A673 (cell line): ENCODE measurements at regions not wholly inside any gene's neighbourhood (a gene's known extent, or its start where the extent isn't known, plus 50 kb on each side); places are given as distances from the start of the nearest gene placed in this dataset.
A peak's percentile ranks its signal among the peaks of the same experiment; 100 is the strongest.

ENCODE experiments used
- BruUV-seq: library from RNA; stranded (reverse); fragments of 400-500 nt; replicated peaks from 2 replicates; lab custom pipeline; 2021; lab: Mats Ljungman, UMichigan
- CTCF ChIA-PET: fragments of 300-600 bp; sonication (Branson Sonifier 250); formaldehyde crosslinking; loops from one replicate; lab custom pipeline; 2022; ENCODE audit warnings: antibody characterized with exemption; lab: Charles Lee
- POLR2A ChIA-PET: fragments of 300-600 bp; sonication (Branson Sonifier 250); formaldehyde crosslinking; loops from one replicate; lab custom pipeline; 2022; ENCODE audit warnings: antibody characterized with exemption; ENCODE audit not compliant: low non-redundant PET; lab: Charles Lee
- DNase-seq: peaks from one replicate; pipeline ENCODE4 v3.0.0-alpha.2; 2015; ENCODE audit warnings: low spot score
- H3K27ac ChIP-seq: fragments of 200-600 bp; sonication (generic); 2 replicates; pipeline ENCODE4 v1.5.1; 2016; ENCODE audit warnings: mixed run types, low read depth, mild to moderate bottlenecking, mixed read lengths, antibody characterized with exemption, low read length; ENCODE audit not compliant: poor library complexity, severe bottlenecking
- H3K27me3 ChIP-seq: fragments of 200-600 bp; sonication (generic); replicated peaks from 2 replicates; pipeline ENCODE4 v1.6.1; 2017; ENCODE audit warnings: mixed run types, low read depth, mild to moderate bottlenecking, mixed read lengths, antibody characterized with exemption, low read length; ENCODE audit not compliant: insufficient read depth, poor library complexity
- H3K36me3 ChIP-seq: fragments of 200-600 bp; sonication (generic); 2 replicates; pipeline ENCODE4 v1.6.1; 2016; ENCODE audit warnings: mixed run types, mild to moderate bottlenecking, mixed read lengths, antibody characterized with exemption, low read length; ENCODE audit not compliant: insufficient read depth, poor library complexity, severe bottlenecking
- H3K4me1 ChIP-seq: fragments of 200-600 bp; sonication (generic); 2 replicates; pipeline ENCODE4 v1.6.1; 2017; ENCODE audit warnings: mixed run types, mild to moderate bottlenecking, mixed read lengths, antibody characterized with exemption, low read length; ENCODE audit not compliant: insufficient read depth, poor library complexity, severe bottlenecking
- H3K4me3 ChIP-seq: fragments of 200-600 bp; sonication (generic); 2 replicates; pipeline ENCODE4 v1.5.1; 2016; ENCODE audit warnings: low read depth, mixed run types, mild to moderate bottlenecking, mixed read lengths, low read length; ENCODE audit not compliant: poor library complexity, severe bottlenecking
- H3K9me3 ChIP-seq: fragments of 200-600 bp; sonication (generic); 2 replicates; pipeline ENCODE4 v1.6.1; 2016; ENCODE audit warnings: mixed run types, low read depth, mild to moderate bottlenecking, mixed read lengths, antibody characterized with exemption, low read length; ENCODE audit not compliant: poor library complexity, severe bottlenecking
- CTCF ChIP-seq: fragments of 300-800, 200-600 bp; sonication (generic); conservative IDR thresholded peaks from 2 replicates; pipeline ENCODE4 v1.5.1; 2017; ENCODE audit warnings: low read depth, mild to moderate bottlenecking, antibody characterized with exemption, low read length, moderate library complexity, mixed read lengths
- EZH2 ChIP-seq: fragments of 200-600 bp; sonication (generic); IDR thresholded peaks from 2 replicates; pipeline ENCODE4 v1.6.1; 2017; ENCODE audit warnings: borderline replicate concordance, low read depth, mild to moderate bottlenecking, mixed read lengths, antibody characterized with exemption, low read length; ENCODE audit not compliant: poor library complexity, severe bottlenecking
- intact Hi-C: fragments of 100-400 bp; cut with micrococcal nuclease; formaldehyde crosslinking; loops from one replicate; pipeline ENCODE4 v1.10.0; 2022; ENCODE audit not compliant: unreplicated experiment

- intact Hi-C loops: loop anchor here (2.0 to 10.0 kb wide), 3 partner anchors 13 to 1105 kb away; no protein-coding TSS in a partner anchor
- Histone ChIP-seq H3K4me1 (no peaks in the 10 kb centered on the region), H3K27ac (no peak overlapping the region), H3K9me3 (no peaks in the 10 kb centered on the region), H3K27me3 (no peaks in the 10 kb centered on the region), H3K4me3 (no peak overlapping the region), H3K36me3 (no peaks in the 10 kb centered on the region)
- POLR2A ChIA-PET: no interaction called here
- TF ChIP-seq EZH2 (no peak), CTCF (no peak)
- no peak for DNase-seq
- BruUV-seq: no TSS peak
- CTCF ChIA-PET: no interaction called here
Observed at GRCh38 chr9:74369844-74370243, 127.3 kb upstream of the RORB start.

GRCh38 chr9:74373348-74373747 is 123.8 kb upstream of the RORB start:
- no peaks in the 10 kb centered on the region for H3K9me3 ChIP-seq
- no peak overlapping the region for H3K27ac ChIP-seq
- POLR2A ChIA-PET: no interaction called here
- DNase-seq: no peak
- H3K27me3 ChIP-seq: no peaks in the 10 kb centered on the region
- no peak for TF ChIP-seq CTCF
- TF ChIP-seq EZH2: no peak
- no peaks in the 10 kb centered on the region for H3K4me1 ChIP-seq
- no TSS peak for BruUV-seq
- no peak overlapping the region for H3K4me3 ChIP-seq
- no peaks in the 10 kb centered on the region for H3K36me3 ChIP-seq
- CTCF ChIA-PET: no interaction called here
- intact Hi-C loops: loop anchor here (10.0 kb wide), 2 partner anchors 59 to 1109 kb away; no protein-coding TSS in a partner anchor

GRCh38 chr9:74379718-74380117 is 117.4 kb upstream of the RORB start:
- Histone ChIP-seq H3K27ac (no peak overlapping the region), H3K27me3 (no peaks in the 10 kb centered on the region), H3K36me3 (no peaks in the 10 kb centered on the region), H3K9me3 (no peaks in the 10 kb centered on the region), H3K4me3 (no peak overlapping the region), H3K4me1 (no peaks in the 10 kb centered on the region)
- ChIA-PET POLR2A (no interaction called here), CTCF (no interaction called here)
- intact Hi-C loops: loop anchor here (5.0 to 10.0 kb wide), 4 partner anchors 65 to 1175 kb away; no protein-coding TSS in a partner anchor
- TF ChIP-seq EZH2 (no peak), CTCF (0 out of 2 replicates have a peak, but pooled peaks have one; percentile 39)
- peak; percentile 17 for DNase-seq
- no TSS peak for BruUV-seq
